GM06990 (cell line): ENCODE measurements at regions not wholly inside any gene's neighbourhood (a gene's known extent, or its start where the extent isn't known, plus 50 kb on each side); places are given as distances from the start of the nearest gene placed in this dataset.

Experiments used
- DNase-seq: peaks from one replicate; pipeline ENCODE4 v3.0.0-alpha.2; 2011; ENCODE audit not compliant: insufficient read length; ENCODE audit errors: extremely low read depth
- H3K27me3 ChIP-seq: replicated peaks from 2 replicates; pipeline ENCODE4 v1.6.0; 2011; ENCODE audit warnings: low read length; ENCODE audit not compliant: control insufficient read depth, insufficient read depth
- H3K36me3 ChIP-seq: 2 replicates; pipeline ENCODE4 v1.5.1; 2011; ENCODE audit warnings: low read length; ENCODE audit not compliant: control insufficient read depth, insufficient read depth
- H3K4me3 ChIP-seq: replicated peaks from 2 replicates; pipeline ENCODE4 v1.5.1; 2011; ENCODE audit warnings: low read depth, mild to moderate bottlenecking, control low read depth, low read length
- TF ChIP-seq, protein P1 (sequence below): IDR thresholded peaks from 2 replicates; pipeline ENCODE4 v1.5.1; 2011; ENCODE audit warnings: low read length, control low read depth, mild to moderate bottlenecking, inconsistent platforms; ENCODE audit not compliant: insufficient read depth, poor library complexity, severe bottlenecking

DNA sequence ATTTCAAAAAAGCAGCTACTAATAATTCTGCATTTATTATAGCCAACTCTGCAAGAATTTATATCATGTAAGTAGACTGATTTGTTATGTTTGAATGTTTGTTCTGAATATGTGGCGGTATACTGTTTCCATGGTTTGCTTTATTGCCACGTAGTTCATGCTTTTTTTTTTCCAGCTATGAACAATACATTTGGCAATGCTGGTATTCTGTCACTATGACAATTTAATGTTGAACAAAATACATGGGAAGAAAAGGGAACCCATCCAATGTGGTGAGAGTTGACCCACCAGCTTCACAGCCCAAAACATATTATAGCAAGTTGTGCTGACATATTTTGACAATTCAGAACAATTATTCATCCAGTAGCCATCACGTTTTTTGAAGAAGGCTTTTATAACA is 145.6 kb downstream of the CCDC71L start:
- TF ChIP-seq, protein P1, sequence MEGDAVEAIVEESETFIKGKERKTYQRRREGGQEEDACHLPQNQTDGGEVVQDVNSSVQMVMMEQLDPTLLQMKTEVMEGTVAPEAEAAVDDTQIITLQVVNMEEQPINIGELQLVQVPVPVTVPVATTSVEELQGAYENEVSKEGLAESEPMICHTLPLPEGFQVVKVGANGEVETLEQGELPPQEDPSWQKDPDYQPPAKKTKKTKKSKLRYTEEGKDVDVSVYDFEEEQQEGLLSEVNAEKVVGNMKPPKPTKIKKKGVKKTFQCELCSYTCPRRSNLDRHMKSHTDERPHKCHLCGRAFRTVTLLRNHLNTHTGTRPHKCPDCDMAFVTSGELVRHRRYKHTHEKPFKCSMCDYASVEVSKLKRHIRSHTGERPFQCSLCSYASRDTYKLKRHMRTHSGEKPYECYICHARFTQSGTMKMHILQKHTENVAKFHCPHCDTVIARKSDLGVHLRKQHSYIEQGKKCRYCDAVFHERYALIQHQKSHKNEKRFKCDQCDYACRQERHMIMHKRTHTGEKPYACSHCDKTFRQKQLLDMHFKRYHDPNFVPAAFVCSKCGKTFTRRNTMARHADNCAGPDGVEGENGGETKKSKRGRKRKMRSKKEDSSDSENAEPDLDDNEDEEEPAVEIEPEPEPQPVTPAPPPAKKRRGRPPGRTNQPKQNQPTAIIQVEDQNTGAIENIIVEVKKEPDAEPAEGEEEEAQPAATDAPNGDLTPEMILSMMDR = no peak
- Histone ChIP-seq H3K27me3 (no peaks in the 10 kb centered on the region; the same call in 1 of the 2 replicates), H3K4me3 (no peak overlapping the region), H3K36me3 (no peaks in the 10 kb centered on the region)
- no peak for DNase-seq

DNA sequence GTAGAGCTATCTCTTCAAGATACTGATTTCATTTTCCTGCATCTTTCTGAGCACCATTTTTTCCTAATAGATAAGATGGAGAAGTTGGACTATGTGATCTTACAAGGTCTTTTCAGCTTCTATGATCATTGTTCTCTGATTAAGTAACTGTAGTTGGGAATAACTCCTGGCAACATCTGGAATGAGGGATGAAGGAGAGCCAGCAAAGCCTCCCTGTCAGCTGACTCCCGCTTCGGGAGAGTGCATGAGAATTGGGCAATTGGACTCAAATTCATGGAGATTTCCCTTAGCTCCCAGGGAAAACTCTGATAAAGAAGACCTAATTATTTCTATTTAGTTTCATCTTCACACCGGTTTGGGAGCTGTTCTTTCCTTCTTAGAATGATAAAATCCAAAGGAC is 146.1 kb downstream of the CCDC71L start:
- TF ChIP-seq, protein P1 = no peak

DNA sequence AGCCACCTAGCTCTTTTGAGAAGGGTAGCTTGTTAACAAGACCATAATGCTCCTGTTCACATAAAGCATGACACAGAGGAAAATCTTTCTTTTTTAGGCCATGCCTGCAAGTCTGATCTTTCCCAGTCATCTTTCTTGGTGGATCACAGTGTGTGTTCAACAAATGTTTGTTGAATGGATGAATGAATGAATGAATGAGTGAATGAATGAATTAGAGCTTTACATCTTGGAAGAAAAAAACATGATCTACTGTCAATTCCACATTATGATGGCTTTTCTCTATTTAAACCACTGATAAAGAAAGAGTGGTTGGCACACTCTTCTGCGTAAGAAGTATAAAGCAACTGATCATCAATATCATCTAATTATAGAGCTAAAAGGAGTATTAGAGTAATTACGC is 148.7 kb downstream of the CCDC71L start:
- DNase-seq = no peak
- Histone ChIP-seq H3K4me3 (no peak overlapping the region), H3K27me3 (no peaks in the 10 kb centered on the region; the same call in 1 of the 2 replicates), H3K36me3 (no peaks in the 10 kb centered on the region)
- TF ChIP-seq, protein P1 = no peak

More for the DNA sequence above, 146.1 kb downstream of the CCDC71L start:
- no peaks in the 10 kb centered on the region; the same call in 1 of the 2 replicates for H3K27me3 ChIP-seq
- H3K4me3 ChIP-seq = no peak overlapping the region
- DNase-seq = no peak
- no peaks in the 10 kb centered on the region for H3K36me3 ChIP-seq

DNA sequence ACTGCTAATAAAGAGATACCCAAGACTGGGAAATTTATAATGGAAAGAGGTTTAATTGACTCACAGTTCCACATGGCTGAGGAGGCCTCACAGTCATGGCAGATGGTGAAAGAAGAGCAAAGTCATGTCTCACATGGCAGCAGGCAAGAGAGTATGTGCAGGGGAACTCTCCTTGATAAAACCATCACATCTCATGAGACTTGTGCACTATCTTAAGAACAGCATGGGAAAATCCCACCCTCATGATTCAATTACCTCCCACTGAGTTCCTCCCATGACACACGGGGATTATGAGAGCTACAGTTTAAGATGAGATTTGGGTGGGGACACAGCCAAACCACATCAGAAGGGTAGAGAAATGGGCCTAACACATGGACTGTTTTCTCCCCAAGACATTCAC is 156.3 kb downstream of the CCDC71L start:
- no peaks in the 10 kb centered on the region for H3K36me3 ChIP-seq
- DNase-seq = no peak
- TF ChIP-seq, protein P1 = no peak
- no peak overlapping the region for H3K4me3 ChIP-seq
- no peaks in the 10 kb centered on the region for H3K27me3 ChIP-seq

DNA sequence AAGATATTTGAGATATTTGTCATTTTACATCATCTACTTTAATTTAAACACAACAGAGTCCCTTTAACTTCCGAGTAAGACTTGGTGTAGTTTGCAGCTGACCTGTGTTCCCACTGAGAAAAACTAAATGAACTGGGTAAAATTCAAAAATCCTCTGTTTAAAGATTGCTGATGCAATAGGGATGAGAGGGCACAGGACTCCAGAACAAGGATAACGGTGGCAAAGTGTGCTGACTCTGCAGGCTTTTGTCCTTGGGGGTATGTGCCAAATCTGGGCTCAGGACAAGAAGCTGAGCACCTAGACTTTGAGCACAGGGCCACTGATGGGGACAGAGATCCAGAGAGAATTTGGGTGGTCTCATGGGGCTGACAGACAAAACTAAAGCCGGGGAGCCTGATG is 156.8 kb downstream of the CCDC71L start:
- Histone ChIP-seq H3K36me3 (no peaks in the 10 kb centered on the region), H3K27me3 (no peaks in the 10 kb centered on the region), H3K4me3 (no peak overlapping the region)
- TF ChIP-seq, protein P1 = no peak
- DNase-seq = no peak

DNA sequence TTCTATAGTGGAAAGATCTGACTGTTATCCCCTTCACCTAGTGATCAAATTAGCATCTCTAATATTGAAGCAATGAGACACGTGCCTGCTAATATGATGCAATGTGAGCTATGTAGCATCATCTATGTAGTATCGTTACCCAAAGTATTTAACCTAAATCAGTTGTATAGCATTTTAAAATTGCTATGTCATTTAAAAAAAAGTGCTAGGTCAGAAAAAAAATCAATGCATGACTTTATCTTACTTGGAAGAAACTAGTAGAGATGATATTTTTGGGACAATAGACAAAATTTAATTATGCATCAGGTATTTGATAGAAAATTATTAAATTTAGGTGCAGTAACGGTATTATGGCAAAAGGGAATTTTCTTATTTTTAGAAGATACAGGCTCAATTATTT is 157.3 kb downstream of the CCDC71L start:
- TF ChIP-seq, protein P1 = no peak
- Histone ChIP-seq H3K4me3 (no peak overlapping the region), H3K36me3 (no peaks in the 10 kb centered on the region), H3K27me3 (no peaks in the 10 kb centered on the region)
- DNase-seq = no peak
